ENCODE measurements at regions not wholly inside any gene's neighbourhood (a gene's known extent, or its start where the extent isn't known, plus 50 kb on each side); places are given as distances from the start of the nearest gene placed in this dataset.
A peak's percentile ranks its signal among the peaks of the same experiment; 100 is the strongest.

DNA sequence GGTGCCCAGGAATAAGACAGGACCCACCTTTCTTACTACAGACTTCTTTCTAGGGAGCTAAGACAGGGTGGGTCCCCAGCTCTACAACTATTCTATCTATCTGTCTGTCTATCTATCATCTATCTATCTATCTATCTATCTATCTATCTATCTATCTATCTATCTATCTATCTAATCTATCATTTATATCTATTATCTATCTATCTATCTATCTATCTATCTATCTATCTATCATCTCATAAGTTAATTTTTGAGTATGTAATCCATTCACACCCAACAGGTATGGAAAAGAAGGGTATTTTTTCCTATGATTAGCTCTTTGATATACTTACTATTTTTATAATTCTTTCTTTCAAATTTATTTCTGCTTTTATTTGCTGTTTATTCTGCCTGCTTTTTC lies 55.9 kb downstream of the BAMBI start:
- TF ChIP-seq, protein P1, sequence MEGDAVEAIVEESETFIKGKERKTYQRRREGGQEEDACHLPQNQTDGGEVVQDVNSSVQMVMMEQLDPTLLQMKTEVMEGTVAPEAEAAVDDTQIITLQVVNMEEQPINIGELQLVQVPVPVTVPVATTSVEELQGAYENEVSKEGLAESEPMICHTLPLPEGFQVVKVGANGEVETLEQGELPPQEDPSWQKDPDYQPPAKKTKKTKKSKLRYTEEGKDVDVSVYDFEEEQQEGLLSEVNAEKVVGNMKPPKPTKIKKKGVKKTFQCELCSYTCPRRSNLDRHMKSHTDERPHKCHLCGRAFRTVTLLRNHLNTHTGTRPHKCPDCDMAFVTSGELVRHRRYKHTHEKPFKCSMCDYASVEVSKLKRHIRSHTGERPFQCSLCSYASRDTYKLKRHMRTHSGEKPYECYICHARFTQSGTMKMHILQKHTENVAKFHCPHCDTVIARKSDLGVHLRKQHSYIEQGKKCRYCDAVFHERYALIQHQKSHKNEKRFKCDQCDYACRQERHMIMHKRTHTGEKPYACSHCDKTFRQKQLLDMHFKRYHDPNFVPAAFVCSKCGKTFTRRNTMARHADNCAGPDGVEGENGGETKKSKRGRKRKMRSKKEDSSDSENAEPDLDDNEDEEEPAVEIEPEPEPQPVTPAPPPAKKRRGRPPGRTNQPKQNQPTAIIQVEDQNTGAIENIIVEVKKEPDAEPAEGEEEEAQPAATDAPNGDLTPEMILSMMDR (conservative IDR thresholded peaks at IDR 0.05; ENCODE audit: low read depth), result no peak
- POLR2A ChIA-PET (ENCODE audit: low non-redundant PET), result interaction anchor here (0.6 kb wide), 1 partner anchor 88 kb away, joined by 3 read pairs; no protein-coding TSS in a partner anchor
- CTCF ChIA-PET, result interaction anchor here (0.7 kb wide), 1 partner anchor 1299 kb away, joined by 3 read pairs; no protein-coding TSS in a partner anchor
- no peak overlapping the region for H3K27ac ChIP-seq
- DNase-seq (ENCODE audit: low spot score), result no peak

DNA sequence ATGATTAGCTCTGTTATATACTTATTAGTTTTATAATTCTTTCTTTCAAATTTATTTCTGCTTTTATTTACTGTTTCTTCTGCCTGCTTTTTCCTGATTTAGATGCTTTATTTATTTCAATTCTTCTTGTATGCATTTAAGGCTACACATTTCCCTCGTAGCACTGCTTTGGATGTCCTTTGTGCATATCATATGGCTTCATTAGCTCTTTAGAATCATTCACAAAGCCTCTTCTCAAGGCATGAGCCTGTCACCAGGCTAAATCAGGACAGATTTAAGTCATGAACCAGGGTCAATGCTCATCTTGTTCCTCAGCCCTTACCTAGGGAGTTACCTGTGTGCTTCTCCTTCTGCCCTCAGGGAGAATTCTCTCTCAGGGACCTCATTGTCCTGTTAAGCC lies 56.3 kb downstream of the BAMBI start:
- no peak for DNase-seq (ENCODE audit: low spot score)
- ChIA-PET CTCF (interaction anchor here (0.6 to 0.7 kb wide), 2 partner anchors 992 to 1299 kb away, joined by 3 to 12 read pairs; no protein-coding TSS in a partner anchor), POLR2A (ENCODE audit: low non-redundant PET) (no interaction called here)
- H3K27ac ChIP-seq, result no peak overlapping the region
- TF ChIP-seq, protein P1 (conservative IDR thresholded peaks at IDR 0.05; ENCODE audit: low read depth), result no peak

DNA sequence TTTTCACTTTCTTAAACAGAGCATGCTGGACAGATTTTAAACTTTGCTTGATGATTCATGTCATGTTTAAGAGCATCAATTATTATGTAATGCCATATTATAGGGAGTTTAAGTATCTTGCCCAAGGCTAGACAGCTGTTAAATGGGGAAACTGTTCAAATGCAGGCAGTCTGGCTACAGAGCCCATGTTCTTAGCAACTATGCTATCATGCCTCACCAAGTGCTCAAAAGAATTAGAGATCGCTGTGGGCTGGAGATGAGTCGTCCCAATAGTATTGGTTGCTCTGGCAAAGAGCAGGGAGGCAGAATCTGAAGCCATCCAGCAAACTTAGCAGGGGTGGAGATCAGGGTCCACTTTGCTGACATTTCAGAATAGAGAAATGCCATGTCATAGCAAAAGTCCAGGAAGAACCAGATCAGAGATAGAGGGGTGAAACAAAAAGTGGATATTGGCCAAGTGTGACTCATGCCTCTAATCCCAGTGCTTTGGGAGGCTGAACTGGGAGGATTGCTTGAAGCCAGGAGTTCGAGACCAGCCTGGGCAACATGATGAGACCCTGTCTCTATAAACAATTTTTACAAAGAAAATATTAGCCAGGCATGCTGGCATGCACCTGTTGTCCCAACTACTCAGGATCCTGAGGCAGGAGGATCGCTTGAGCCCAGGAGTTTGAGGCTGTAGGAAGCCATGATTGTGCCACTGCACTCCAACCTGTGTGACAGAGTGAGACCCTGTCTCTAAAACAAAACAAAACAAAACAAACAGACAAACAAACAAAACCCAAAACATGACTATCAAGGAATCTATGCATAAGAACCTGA lies 57.8 kb downstream of the BAMBI start:
- TF ChIP-seq, protein P1 (conservative IDR thresholded peaks at IDR 0.05; ENCODE audit: low read depth), result no peak
- ChIA-PET POLR2A (ENCODE audit: low non-redundant PET) (no interaction called here), CTCF (no interaction called here)
- peak overlapping the region; percentile 72 for H3K27ac ChIP-seq
- peak; percentile 82 for DNase-seq (ENCODE audit: low spot score)

DNA sequence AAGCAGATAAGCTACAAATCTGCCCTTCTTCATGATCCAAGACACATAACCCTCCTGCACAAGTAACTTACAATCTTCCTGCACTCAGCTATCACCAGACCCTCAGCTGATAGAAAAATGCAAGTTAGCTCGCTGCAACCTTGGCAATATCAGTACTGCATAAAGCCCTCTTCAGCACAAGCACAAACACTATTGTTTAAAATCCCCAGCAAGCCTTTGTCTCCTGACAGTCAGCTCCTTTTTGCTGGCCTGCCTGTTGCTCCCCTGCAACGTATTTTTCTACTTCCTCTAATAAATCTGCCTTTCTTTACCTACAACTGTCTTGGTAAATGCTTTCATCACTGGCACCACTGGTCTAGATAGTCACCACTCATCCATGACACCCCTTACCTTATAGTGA lies 59.8 kb downstream of the BAMBI start:
- TF ChIP-seq, protein P1 (conservative IDR thresholded peaks at IDR 0.05; ENCODE audit: low read depth), result no peak
- POLR2A ChIA-PET (ENCODE audit: low non-redundant PET), result no interaction called here
- DNase-seq (ENCODE audit: low spot score), result no peak
- CTCF ChIA-PET, result interaction anchor here (1.4 kb wide), 1 partner anchor 73 kb away, joined by 3 read pairs; no protein-coding TSS in a partner anchor
- H3K27ac ChIP-seq, result no peak overlapping the region

DNA sequence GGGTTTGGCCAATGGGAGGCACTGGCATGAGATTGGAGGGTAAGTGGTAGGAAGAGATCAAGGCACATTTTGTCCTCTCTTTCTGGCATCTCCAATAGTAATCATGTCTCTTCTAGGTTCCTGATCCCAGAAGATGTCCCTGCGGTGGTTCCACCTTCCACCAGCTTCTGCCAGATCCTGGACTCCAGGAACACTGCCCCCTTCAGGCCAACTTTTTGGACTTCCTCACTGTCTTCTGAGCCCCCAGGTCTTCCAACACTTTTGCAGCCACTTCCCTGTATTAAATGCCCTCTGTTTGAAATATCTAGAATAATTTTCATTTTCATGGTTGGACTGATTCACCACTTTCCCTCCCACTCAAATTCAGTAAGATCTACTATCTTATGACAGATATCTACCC lies 60.9 kb downstream of the BAMBI start:
- H3K27ac ChIP-seq, result no peak overlapping the region
- ChIA-PET POLR2A (ENCODE audit: low non-redundant PET) (no interaction called here), CTCF (interaction anchor here (1.4 kb wide), 1 partner anchor 74 kb away, joined by 3 read pairs; no protein-coding TSS in a partner anchor)
- TF ChIP-seq, protein P1 (conservative IDR thresholded peaks at IDR 0.05; ENCODE audit: low read depth), result no peak
- no peak for DNase-seq (ENCODE audit: low spot score)

DNA sequence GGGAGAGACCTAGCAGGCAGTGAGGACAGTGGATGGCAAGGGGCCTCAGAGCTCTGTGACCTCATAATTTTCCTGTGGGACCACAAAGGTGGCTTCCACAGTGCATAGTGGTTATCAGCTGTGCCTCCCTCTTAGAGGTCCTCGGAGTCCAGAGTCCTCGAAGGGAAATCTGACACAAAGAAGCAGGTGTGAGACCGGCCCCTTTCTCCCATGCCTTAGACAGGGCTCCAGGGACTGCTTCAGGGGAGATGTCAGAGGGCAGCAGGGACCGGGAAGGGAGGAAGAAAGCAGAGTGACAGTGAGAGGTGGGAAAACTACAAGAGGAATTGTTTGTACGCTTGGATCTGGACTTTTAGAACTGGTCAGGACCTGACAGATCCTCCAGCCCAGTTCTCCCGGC lies 66.3 kb downstream of the BAMBI start:
- POLR2A ChIA-PET (ENCODE audit: low non-redundant PET), result no interaction called here
- CTCF ChIA-PET, result no interaction called here
- TF ChIP-seq, protein P1 (conservative IDR thresholded peaks at IDR 0.05; ENCODE audit: low read depth), result no peak

More for the DNA sequence above, 66.3 kb downstream of the BAMBI start:
- no peak overlapping the region for H3K27ac ChIP-seq
- no peak for DNase-seq (ENCODE audit: low spot score)
